ENCODE measurements at regions not wholly inside any gene's neighbourhood (a gene's known extent, or its start where the extent isn't known, plus 50 kb on each side); places are given as distances from the start of the nearest gene placed in this dataset.

DNA sequence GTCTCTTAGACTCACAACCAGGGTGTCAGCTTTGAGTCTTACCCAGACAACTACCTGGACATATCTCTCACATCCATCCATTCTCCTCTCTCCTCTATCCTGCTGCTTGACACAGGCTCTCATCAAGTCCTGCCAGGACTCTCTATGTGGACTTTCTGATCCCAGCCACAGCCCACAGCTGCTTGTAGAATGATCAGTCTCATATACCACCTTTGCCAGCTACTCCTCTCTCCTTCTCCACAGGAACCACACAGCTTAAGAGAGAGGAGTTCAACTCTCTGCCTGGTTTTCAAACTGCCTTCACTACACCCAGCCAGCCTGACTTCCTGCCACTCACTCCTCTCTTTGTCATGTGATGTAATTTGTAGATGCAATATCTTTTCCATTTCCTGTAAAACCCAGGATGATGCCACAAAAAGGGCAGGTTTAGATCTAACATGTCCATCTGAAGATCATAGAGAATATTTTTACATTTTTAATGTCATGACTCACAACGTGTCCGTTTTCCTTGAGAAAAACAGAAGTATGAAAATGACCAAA lies 154.0 kb downstream of the RAB11FIP2 start:
- TF ChIP-seq CTCF (IDR thresholded peaks at IDR 0.05; ENCODE audit: low read depth, low read length): no peak
- H3K4me3 ChIP-seq (replicated peaks in 1 of 2; ENCODE audit: low read depth in 2 of 2, low read length in 2 of 2): no peak overlapping the region
- DNase-seq (ENCODE audit: low read depth in 2 of 2): no peak

GRCh38 chr10:117894339-117894738 lies 152.4 kb downstream of the RAB11FIP2 start:
- TF ChIP-seq CTCF (IDR thresholded peaks at IDR 0.05; ENCODE audit: low read depth, low read length): no peak
- H3K4me3 ChIP-seq (replicated peaks in 1 of 2; ENCODE audit: low read depth in 2 of 2, low read length in 2 of 2): no peak overlapping the region
- DNase-seq (ENCODE audit: low read depth in 2 of 2): no peak

- no peak for DNase-seq (ENCODE audit: low read depth in 2 of 2)
- no peak for TF ChIP-seq CTCF (IDR thresholded peaks at IDR 0.05; ENCODE audit: low read depth, low read length)
These were observed 150.2 kb downstream of the RAB11FIP2 start for GRCh38 chr10:117896517-117896916.

DNA sequence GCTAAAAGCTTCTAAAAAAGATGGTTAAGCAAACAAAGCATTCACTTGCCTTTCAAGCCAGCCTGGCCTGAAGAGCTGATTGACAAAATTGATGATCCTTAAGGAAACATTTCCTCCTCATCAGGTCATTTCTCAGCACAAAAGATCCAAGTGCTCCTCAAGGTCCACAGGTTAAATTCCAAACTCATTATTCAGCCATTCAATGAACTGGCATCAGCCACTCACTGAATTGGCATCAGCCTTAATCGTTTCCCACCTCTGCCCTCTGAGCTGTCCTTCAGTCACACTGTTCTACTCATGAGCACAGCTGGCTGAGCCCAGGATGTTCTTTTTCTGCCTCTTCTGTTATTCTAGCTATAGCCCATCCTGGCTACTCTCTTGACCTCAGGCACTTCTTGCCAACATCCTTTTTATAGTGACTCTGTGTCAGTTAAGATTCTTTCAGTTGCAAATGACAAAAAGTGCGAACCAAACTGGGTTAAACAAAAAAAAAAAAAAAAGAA lies 147.5 kb downstream of the RAB11FIP2 start:
- no peak overlapping the region for H3K4me3 ChIP-seq (replicated peaks in 1 of 2; ENCODE audit: low read depth in 2 of 2, low read length in 2 of 2)
- no peak for DNase-seq (ENCODE audit: low read depth in 2 of 2)
- no peak for TF ChIP-seq CTCF (IDR thresholded peaks at IDR 0.05; ENCODE audit: low read depth, low read length)

More at GRCh38 chr10:117896517-117896916, 150.2 kb downstream of the RAB11FIP2 start:
- H3K4me3 ChIP-seq (replicated peaks in 1 of 2; ENCODE audit: low read depth in 2 of 2, low read length in 2 of 2): no peak overlapping the region

- no peak for DNase-seq (ENCODE audit: low read depth in 2 of 2)
- no peak for TF ChIP-seq CTCF (IDR thresholded peaks at IDR 0.05; ENCODE audit: low read depth, low read length)
- H3K4me3 ChIP-seq (replicated peaks in 1 of 2; ENCODE audit: low read depth in 2 of 2, low read length in 2 of 2): no peak overlapping the region
These were observed 146.5 kb downstream of the RAB11FIP2 start for GRCh38 chr10:117900280-117900679.

GRCh38 chr10:117903854-117904253 lies 142.9 kb downstream of the RAB11FIP2 start:
- TF ChIP-seq CTCF (IDR thresholded peaks at IDR 0.05; ENCODE audit: low read depth, low read length): no peak
- no peak overlapping the region for H3K4me3 ChIP-seq (replicated peaks in 1 of 2; ENCODE audit: low read depth in 2 of 2, low read length in 2 of 2)
- DNase-seq (ENCODE audit: low read depth in 2 of 2): no peak

DNA sequence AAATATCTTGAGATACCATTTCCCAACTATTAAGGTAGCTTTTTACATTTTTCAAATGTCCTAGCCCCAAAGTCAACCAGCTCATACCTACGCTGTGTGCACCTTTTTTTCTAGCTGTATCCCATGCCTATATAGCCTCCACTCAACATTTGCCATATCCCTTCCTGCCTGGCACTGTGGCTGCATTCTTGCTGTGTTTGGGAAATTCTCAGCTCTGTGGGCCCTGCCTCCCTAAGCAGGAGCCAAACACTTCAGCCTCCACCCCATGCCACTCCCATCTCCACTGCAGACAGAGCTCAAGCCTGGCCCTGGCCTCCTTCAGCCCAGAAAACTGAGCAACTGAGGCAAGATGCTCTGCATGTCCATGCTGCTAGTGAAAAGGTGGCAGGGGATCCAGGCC lies 141.3 kb downstream of the RAB11FIP2 start:
- DNase-seq (ENCODE audit: low read depth in 2 of 2): no peak
- no peak overlapping the region for H3K4me3 ChIP-seq (replicated peaks in 1 of 2; ENCODE audit: low read depth in 2 of 2, low read length in 2 of 2)
- no peak for TF ChIP-seq CTCF (IDR thresholded peaks at IDR 0.05; ENCODE audit: low read depth, low read length)

Measured in cardiac fibroblast (primary cell).